ENCODE measurements at regions not wholly inside any gene's neighbourhood (a gene's known extent, or its start where the extent isn't known, plus 50 kb on each side); places are given as distances from the start of the nearest gene placed in this dataset.

DNA sequence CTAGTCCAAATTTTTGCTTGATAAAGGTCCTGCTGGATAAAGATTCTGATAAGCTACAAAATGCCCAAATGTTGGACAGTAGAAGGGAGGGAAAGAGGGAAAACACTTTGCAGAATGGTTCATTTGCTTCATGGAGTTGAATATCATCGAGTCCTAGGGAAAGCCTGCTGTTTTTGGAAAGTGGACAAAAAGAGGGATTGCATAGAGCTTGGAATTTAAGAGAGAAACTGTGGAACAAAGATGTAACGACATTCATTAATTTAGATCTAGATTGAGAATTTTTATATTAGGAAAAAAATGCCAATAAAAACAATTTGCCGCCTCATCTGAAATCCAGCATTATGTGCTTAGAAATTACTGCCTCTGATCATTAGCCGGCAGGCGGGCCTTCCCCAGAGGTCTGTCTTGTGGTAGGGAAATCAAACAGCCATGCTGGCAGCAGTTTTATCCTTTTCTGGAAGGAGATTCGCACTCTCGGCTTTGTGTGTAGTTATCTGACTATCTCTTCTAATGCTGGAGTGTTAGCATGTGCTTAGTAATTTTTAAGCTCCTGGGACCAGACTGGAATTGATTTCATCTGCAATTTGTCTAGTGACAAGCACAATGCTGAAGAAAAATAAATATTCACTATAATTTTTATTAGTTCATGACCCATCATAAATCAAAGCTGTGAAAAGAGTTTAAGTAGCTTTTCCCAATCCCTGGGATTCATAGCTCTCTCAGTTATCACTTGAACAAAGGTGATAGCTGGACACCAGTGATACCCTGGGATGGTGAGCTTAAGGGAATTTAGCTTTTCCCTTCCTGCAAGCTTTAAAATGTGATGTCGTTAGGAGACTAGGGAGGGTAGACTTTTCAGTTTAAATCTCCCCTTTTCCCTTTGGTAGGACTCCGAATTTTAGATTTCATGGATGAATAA, 329.5 kb downstream of the PRL start:
- Mint-ChIP-seq H3K4me1 (no peaks in the 10 kb centered on the region), H3K36me3 (ENCODE audit: low read depth) (no peaks in the 10 kb centered on the region), H3K27me3 (no peaks in the 10 kb centered on the region), H3K4me3 (no peak overlapping the region), H3K27ac (no peak overlapping the region)
- no peaks in the 10 kb centered on the region for H3K9me3 ChIP-seq (ENCODE audit: control insufficient read depth, low read length, poor library complexity, severe bottlenecking)
- DNase-seq (no peak), ATAC-seq (no peak)

DNA sequence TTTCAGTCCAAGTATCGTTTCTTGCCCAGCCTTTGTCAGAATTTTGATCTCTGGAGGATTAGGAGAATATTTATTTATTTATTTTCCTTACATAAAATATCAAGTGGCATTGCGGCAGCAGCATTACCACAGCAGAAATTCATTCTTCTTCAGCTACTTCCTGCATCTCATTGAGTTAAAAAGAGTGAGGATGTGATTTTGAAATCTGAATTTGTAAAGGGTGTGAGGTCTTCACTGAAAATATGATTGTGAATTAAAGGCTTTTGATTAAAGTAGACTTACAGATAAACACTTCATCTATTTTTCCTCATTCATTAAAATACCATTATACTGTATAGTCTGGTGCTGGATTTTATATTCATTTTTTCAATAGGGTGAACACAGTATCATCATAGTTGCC, 328.4 kb downstream of the PRL start:
- no peaks in the 10 kb centered on the region for H3K4me1 Mint-ChIP-seq
- no peak overlapping the region for H3K4me3 Mint-ChIP-seq
- no peak for ATAC-seq
- DNase-seq, result no peak
- H3K36me3 Mint-ChIP-seq (ENCODE audit: low read depth), result no peaks in the 10 kb centered on the region
- H3K27me3 Mint-ChIP-seq, result no peaks in the 10 kb centered on the region
- no peak overlapping the region for H3K27ac Mint-ChIP-seq
- no peaks in the 10 kb centered on the region for H3K9me3 ChIP-seq (ENCODE audit: control insufficient read depth, low read length, poor library complexity, severe bottlenecking)

- Mint-ChIP-seq H3K27ac (no peak overlapping the region), H3K4me3 (no peak overlapping the region), H3K27me3 (no peaks in the 10 kb centered on the region), H3K4me1 (no peaks in the 10 kb centered on the region), H3K36me3 (ENCODE audit: low read depth) (no peaks in the 10 kb centered on the region)
- ATAC-seq (no peak), DNase-seq (no peak)
- no peaks in the 10 kb centered on the region for H3K9me3 ChIP-seq (ENCODE audit: control insufficient read depth, low read length, poor library complexity, severe bottlenecking)
Measured at GRCh38 chr6:21969192-21969591, 327.6 kb downstream of the PRL start.

GRCh38 chr6:21970569-21971300, 326.1 kb downstream of the PRL start:
- Mint-ChIP-seq H3K27me3 (peaks cover 8% of the 10 kb centered on the region), H3K27ac (no peak overlapping the region), H3K4me3 (no peak overlapping the region), H3K36me3 (ENCODE audit: low read depth) (no peaks in the 10 kb centered on the region), H3K4me1 (no peaks in the 10 kb centered on the region)
- no peaks in the 10 kb centered on the region for H3K9me3 ChIP-seq (ENCODE audit: control insufficient read depth, low read length, poor library complexity, severe bottlenecking)
- ATAC-seq (no peak), DNase-seq (no peak)

GRCh38 chr6:21971541-21971940, 325.3 kb downstream of the PRL start:
- H3K36me3 Mint-ChIP-seq (ENCODE audit: low read depth), result no peaks in the 10 kb centered on the region
- no peaks in the 10 kb centered on the region for H3K9me3 ChIP-seq (ENCODE audit: control insufficient read depth, low read length, poor library complexity, severe bottlenecking)
- peaks cover 8% of the 10 kb centered on the region for H3K27me3 Mint-ChIP-seq
- no peak overlapping the region for H3K4me3 Mint-ChIP-seq
- ATAC-seq, result no peak
- no peak overlapping the region for H3K27ac Mint-ChIP-seq
- no peaks in the 10 kb centered on the region for H3K4me1 Mint-ChIP-seq
- DNase-seq, result no peak

- no peak overlapping the region for H3K4me3 Mint-ChIP-seq
- no peaks in the 10 kb centered on the region for H3K36me3 Mint-ChIP-seq (ENCODE audit: low read depth)
- no peaks in the 10 kb centered on the region for H3K9me3 ChIP-seq (ENCODE audit: control insufficient read depth, low read length, poor library complexity, severe bottlenecking)
- peaks cover 8% of the 10 kb centered on the region for H3K27me3 Mint-ChIP-seq
- DNase-seq (no peak), ATAC-seq (no peak)
- H3K4me1 Mint-ChIP-seq, result no peaks in the 10 kb centered on the region
- no peak overlapping the region for H3K27ac Mint-ChIP-seq
Measured at GRCh38 chr6:21972516-21972915, 324.3 kb downstream of the PRL start.

DNA sequence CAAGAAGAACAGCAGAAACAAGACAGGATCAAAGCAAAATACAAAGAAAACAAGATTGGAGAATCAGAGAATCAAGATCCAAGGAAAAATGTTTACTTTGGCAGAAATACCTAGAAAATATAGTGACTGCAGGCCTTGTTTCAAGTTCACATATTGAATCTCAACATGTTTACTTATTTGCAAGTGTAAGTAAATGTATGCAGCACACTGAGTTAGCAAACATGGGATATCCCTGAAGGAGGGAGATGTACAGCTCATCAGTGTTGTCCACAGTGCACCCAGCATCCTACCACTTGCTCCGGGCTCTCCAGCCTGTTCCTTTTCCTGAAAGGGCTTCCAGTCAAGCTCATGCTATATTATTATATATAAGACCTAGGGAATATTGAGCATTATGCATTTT, 319.5 kb downstream of the PRL start:
- no peaks in the 10 kb centered on the region for H3K9me3 ChIP-seq (ENCODE audit: control insufficient read depth, low read length, poor library complexity, severe bottlenecking)
- Mint-ChIP-seq H3K36me3 (ENCODE audit: low read depth) (peaks cover 2% of the 10 kb centered on the region), H3K27ac (no peak overlapping the region), H3K4me1 (peaks cover 2% of the 10 kb centered on the region), H3K27me3 (peaks cover 8% of the 10 kb centered on the region), H3K4me3 (no peak overlapping the region)
- DNase-seq, result no peak
- ATAC-seq, result no peak

- DNase-seq (no peak), ATAC-seq (no peak)
- H3K36me3 Mint-ChIP-seq (ENCODE audit: low read depth), result peaks cover 2% of the 10 kb centered on the region
- no peak overlapping the region for H3K4me3 Mint-ChIP-seq
- peaks cover 2% of the 10 kb centered on the region for H3K4me1 Mint-ChIP-seq
- no peak overlapping the region for H3K27ac Mint-ChIP-seq
- no peaks in the 10 kb centered on the region for H3K9me3 ChIP-seq (ENCODE audit: control insufficient read depth, low read length, poor library complexity, severe bottlenecking)
- no peaks in the 10 kb centered on the region for H3K27me3 Mint-ChIP-seq
Measured at GRCh38 chr6:21981235-21981833, 315.5 kb downstream of the PRL start.

- H3K36me3 Mint-ChIP-seq (ENCODE audit: low read depth), result peaks cover 2% of the 10 kb centered on the region
- no peaks in the 10 kb centered on the region for H3K9me3 ChIP-seq (ENCODE audit: control insufficient read depth, low read length, poor library complexity, severe bottlenecking)
- ATAC-seq (no peak), DNase-seq (no peak)
- H3K27me3 Mint-ChIP-seq, result peaks cover 6% of the 10 kb centered on the region
- no peak overlapping the region for H3K4me3 Mint-ChIP-seq
- H3K27ac Mint-ChIP-seq, result no peak overlapping the region
- peaks cover 2% of the 10 kb centered on the region for H3K4me1 Mint-ChIP-seq
Measured at GRCh38 chr6:21984135-21984534, 312.7 kb downstream of the PRL start.

DNA sequence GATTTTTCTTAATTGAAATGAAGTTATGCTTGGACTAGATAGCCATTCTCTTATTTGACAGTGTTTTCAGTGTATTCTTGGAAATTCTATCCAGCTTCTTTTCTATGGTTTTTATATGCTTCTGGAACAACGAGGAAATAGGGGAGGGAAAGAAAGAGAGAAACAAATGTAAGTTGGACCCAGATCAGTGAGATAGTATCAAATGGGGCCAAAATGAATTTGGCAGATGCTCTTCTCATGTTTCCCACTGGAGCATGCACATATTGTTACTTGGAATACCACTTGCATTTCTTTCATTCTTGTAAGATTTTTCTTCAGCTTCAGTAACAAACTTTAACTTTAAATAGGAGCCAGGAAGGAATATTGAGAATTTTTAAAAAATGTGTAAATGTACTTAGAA, 312.3 kb downstream of the PRL start:
- DNase-seq, result no peak
- H3K9me3 ChIP-seq (ENCODE audit: control insufficient read depth, low read length, poor library complexity, severe bottlenecking), result no peaks in the 10 kb centered on the region
- Mint-ChIP-seq H3K36me3 (ENCODE audit: low read depth) (peaks cover 2% of the 10 kb centered on the region), H3K4me1 (peaks cover 2% of the 10 kb centered on the region), H3K27me3 (peaks cover 6% of the 10 kb centered on the region), H3K4me3 (no peak overlapping the region), H3K27ac (no peak overlapping the region)
- no peak for ATAC-seq

DNA sequence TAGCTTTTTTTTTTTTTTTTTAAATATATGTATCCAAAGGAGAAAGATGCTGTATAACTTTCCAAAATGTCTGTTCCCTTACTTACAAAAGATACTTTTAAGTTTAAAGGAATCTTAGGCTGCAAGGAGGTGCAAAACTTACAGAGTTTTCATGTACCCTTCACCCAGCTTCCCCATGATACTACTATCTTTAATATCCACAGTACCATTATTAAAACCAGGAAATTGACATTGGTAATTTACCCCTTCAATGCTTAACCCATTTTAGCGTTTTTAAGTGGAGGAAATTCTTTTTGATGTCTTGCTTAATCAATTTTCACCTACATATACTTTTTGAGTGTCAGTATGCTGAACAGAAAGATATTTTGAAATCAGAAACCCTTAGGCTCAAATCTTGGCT, 310.9 kb downstream of the PRL start:
- DNase-seq (no peak), ATAC-seq (no peak)
- Mint-ChIP-seq H3K27ac (no peak overlapping the region), H3K4me3 (no peak overlapping the region), H3K36me3 (ENCODE audit: low read depth) (peaks cover 1% of the 10 kb centered on the region), H3K27me3 (peaks cover 6% of the 10 kb centered on the region), H3K4me1 (peaks cover 1% of the 10 kb centered on the region)
- no peaks in the 10 kb centered on the region for H3K9me3 ChIP-seq (ENCODE audit: control insufficient read depth, low read length, poor library complexity, severe bottlenecking)

DNA sequence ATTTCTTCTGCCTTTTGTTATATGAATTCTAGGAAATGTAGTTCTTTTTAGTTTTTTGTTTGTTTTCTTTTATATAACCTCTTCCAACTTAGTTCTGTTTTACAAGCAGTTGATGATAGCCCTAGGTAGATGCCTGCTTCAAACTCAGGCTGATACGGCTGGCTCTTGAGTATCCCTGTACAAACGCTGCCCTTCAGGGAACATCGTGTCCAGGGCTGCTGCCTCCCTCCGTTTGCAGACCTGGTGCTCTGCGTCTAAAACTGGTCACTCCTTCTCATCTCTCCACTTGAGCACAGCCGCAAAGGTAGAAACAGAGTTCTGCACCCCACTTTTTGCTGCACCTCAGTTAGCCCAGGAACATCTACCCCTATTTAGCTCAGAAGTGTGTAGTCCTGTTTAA, 310.1 kb downstream of the PRL start:
- ATAC-seq (no peak), DNase-seq (no peak)
- Mint-ChIP-seq H3K4me1 (no peaks in the 10 kb centered on the region), H3K27ac (no peak overlapping the region), H3K4me3 (no peak overlapping the region), H3K36me3 (ENCODE audit: low read depth) (no peaks in the 10 kb centered on the region), H3K27me3 (peaks cover 12% of the 10 kb centered on the region)
- no peaks in the 10 kb centered on the region for H3K9me3 ChIP-seq (ENCODE audit: control insufficient read depth, low read length, poor library complexity, severe bottlenecking)

GRCh38 chr6:21987501-21987957, 309.3 kb downstream of the PRL start:
- no peak for DNase-seq

More at GRCh38 chr6:21987501-21987957, 309.3 kb downstream of the PRL start:
- peaks cover 20% of the 10 kb centered on the region for H3K27me3 Mint-ChIP-seq
- H3K27ac Mint-ChIP-seq, result no peak overlapping the region
- no peaks in the 10 kb centered on the region for H3K36me3 Mint-ChIP-seq (ENCODE audit: low read depth)
- H3K9me3 ChIP-seq (ENCODE audit: control insufficient read depth, low read length, poor library complexity, severe bottlenecking), result no peaks in the 10 kb centered on the region
- no peaks in the 10 kb centered on the region for H3K4me1 Mint-ChIP-seq
- H3K4me3 Mint-ChIP-seq, result no peak overlapping the region
- ATAC-seq, result no peak
